ENCODE measurements at regions not wholly inside any gene's neighbourhood (a gene's known extent, or its start where the extent isn't known, plus 50 kb on each side); places are given as distances from the start of the nearest gene placed in this dataset.

DNA sequence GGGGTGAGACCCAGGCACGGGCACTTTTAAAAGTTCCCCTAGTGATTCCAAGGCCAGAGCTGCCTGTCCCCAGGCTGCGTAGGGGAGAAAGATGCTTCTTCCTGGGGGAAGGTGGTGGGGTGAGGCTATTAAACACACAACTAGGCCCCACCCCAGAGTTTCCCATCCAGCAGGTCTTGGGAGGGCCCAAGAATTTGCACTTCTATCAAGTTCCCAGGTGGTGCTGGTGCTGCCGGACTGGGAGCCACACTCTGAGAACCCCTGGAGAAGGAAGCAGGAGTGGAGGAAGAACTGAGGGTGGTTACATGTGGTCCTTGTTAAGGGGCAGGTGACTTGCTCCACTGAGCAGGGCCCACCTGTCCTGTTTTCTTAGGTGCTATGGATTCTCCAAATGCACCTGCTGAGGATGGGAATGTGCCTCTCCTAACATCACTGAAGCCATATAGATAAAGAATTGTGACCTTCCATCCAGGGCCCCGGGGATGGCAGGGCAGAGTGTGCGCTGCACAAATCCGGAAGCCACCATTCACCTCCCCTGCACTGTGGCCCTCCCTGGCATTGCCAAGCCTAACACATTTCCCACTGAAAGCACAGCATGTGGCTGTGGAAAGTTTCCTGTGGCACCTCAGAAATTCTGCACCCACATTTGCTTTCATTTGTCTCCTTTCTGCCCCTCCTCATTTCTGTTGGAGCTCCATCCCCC is 111.5 kb upstream of the MEF2A start:
- Histone ChIP-seq H3K9me3 (no peaks in the 10 kb centered on the region), H3K27ac (peak overlapping the region; percentile 86), H3K4me1 (peaks cover 56% of the 10 kb centered on the region), H3K36me3 (no peaks in the 10 kb centered on the region), H3K27me3 (no peaks in the 10 kb centered on the region), H3K4me3 (no peak overlapping the region)
- intact Hi-C loops (cut with DNase I) = no loop called here
- TF ChIP-seq POLR2A (IDR thresholded peaks at IDR 0.05) (no peak), POLR2AphosphoS5 (IDR thresholded peaks at IDR 0.05; ENCODE audit: insufficient read depth in 1 of 2, low read depth in 1 of 2) (no peak)
- TF ChIP-seq, protein P1, sequence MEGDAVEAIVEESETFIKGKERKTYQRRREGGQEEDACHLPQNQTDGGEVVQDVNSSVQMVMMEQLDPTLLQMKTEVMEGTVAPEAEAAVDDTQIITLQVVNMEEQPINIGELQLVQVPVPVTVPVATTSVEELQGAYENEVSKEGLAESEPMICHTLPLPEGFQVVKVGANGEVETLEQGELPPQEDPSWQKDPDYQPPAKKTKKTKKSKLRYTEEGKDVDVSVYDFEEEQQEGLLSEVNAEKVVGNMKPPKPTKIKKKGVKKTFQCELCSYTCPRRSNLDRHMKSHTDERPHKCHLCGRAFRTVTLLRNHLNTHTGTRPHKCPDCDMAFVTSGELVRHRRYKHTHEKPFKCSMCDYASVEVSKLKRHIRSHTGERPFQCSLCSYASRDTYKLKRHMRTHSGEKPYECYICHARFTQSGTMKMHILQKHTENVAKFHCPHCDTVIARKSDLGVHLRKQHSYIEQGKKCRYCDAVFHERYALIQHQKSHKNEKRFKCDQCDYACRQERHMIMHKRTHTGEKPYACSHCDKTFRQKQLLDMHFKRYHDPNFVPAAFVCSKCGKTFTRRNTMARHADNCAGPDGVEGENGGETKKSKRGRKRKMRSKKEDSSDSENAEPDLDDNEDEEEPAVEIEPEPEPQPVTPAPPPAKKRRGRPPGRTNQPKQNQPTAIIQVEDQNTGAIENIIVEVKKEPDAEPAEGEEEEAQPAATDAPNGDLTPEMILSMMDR (IDR thresholded peaks at IDR 0.05) = no peak
- peak in 1 of 2 donors; percentile 52 for DNase-seq (ENCODE audit: extremely low spot score in 2 of 2)

DNA sequence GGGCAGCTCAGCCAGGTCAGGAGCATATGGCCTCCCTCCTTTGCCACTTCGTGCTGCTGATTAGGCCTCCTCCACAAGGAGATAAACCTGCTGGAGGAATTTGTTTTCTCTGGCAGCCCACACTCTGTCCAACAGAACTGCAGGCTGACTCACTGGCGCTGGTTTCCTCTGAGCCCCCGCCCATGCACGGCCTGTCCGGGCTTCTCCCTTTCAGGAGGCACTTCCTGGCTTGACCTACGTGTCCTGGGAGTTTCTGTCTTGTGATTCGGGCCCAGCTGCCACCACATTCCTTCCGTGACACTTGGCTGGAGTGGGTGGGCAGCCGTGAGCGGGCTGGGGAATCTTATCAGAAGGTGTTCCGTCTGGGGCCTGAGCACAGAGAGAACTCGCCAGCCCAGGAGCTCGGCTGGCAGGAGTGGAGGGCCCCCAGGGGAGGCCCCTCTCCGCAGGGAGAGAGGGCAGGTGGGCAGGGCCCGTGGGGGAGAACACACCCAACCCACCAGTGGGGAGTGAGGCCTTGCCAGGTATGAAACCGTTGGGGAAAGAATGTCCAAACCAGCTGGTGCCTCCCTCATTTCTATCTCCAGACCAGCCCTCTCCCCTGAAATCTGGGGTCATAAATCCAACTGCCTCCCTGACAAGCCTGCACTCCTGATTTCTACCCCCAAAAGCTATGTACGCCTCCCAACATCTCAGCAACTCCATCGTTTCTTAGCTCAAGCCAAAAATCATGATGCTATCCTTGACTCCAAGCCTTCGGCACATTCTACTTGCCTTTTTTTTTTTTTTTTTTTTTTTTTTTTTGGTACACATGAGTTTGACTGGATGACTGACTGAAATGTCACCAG is 110.6 kb upstream of the MEF2A start:
- DNase-seq (ENCODE audit: extremely low spot score in 2 of 2) = peak; percentile 94 to 96
- Histone ChIP-seq H3K27me3 (no peaks in the 10 kb centered on the region), H3K27ac (peak overlapping the region; percentile 86), H3K36me3 (no peaks in the 10 kb centered on the region), H3K9me3 (no peaks in the 10 kb centered on the region), H3K4me1 (peaks cover 56% of the 10 kb centered on the region), H3K4me3 (no peak overlapping the region)
- no peak for TF ChIP-seq POLR2A (IDR thresholded peaks at IDR 0.05)
- TF ChIP-seq, protein P1 (IDR thresholded peaks at IDR 0.05) = no peak
- TF ChIP-seq POLR2AphosphoS5 (IDR thresholded peaks at IDR 0.05; ENCODE audit: insufficient read depth in 1 of 2, low read depth in 1 of 2) = peak; percentile 73 to 92
- intact Hi-C loops (cut with DNase I) = no loop called here

DNA sequence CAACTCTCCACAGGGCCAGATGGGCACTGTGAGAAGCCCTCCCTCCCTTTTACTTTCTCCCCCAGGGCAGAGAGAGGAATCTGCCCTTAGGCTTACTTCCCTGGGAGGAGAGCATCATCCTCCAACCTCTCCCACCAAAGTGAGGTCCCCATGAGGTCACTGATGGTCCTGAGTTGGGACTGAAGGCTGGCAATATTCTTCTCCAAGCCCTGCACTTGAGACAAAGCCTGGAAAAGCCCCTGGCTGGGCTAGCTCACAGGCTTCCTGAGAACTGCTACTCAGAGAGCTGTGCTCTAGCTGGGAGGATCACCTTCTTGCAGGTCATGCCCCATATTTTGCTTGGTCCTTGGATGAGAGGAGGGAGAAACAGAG is 110.0 kb upstream of the MEF2A start:
- Histone ChIP-seq H3K27me3 (no peaks in the 10 kb centered on the region), H3K4me3 (no peak overlapping the region), H3K9me3 (no peaks in the 10 kb centered on the region), H3K36me3 (no peaks in the 10 kb centered on the region), H3K27ac (peak overlapping the region; percentile 86), H3K4me1 (peaks cover 51% of the 10 kb centered on the region)
- TF ChIP-seq POLR2A (IDR thresholded peaks at IDR 0.05) (no peak), POLR2AphosphoS5 (IDR thresholded peaks at IDR 0.05; ENCODE audit: insufficient read depth in 1 of 2, low read depth in 1 of 2) (no peak)
- TF ChIP-seq, protein P1 (IDR thresholded peaks at IDR 0.05) = no peak
- DNase-seq (ENCODE audit: extremely low spot score in 2 of 2) = no peak
- intact Hi-C loops (cut with DNase I) = no loop called here

DNA sequence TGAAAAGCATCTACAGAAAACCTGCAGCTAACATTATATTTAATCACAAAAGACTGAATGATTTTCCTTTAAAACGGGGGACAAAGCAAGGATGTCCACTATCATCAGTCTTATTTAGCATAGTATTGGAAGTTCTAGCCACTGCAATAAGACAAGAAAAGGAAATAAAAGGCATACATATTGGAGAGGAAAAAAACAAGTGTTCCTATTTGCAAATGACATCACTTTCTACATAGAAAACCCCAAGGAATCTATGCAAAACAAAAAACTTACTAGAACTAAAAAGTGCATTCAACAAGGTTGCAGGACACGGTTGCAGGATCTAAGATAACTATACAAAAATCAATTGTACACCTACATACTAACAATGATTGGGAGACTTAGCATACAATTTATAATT is 101.6 kb upstream of the MEF2A start:
- no peaks in the 10 kb centered on the region for H3K36me3 ChIP-seq
- TF ChIP-seq POLR2A (IDR thresholded peaks at IDR 0.05) = no peak
- TF ChIP-seq, protein P1 (IDR thresholded peaks at IDR 0.05) = no peak
- TF ChIP-seq POLR2AphosphoS5 (IDR thresholded peaks at IDR 0.05; ENCODE audit: insufficient read depth in 1 of 2, low read depth in 1 of 2) = no peak
- H3K4me1 ChIP-seq = no peaks in the 10 kb centered on the region
- intact Hi-C loops (cut with DNase I) = no loop called here
- DNase-seq (ENCODE audit: extremely low spot score in 2 of 2) = no peak
- H3K4me3 ChIP-seq = no peak overlapping the region
- H3K27ac ChIP-seq = no peak overlapping the region
- H3K27me3 ChIP-seq = no peaks in the 10 kb centered on the region
- peaks cover 15% of the 10 kb centered on the region for H3K9me3 ChIP-seq
